Erythroblast (primary cell): ENCODE measurements at regions not wholly inside any gene's neighbourhood (a gene's known extent, or its start where the extent isn't known, plus 50 kb on each side); places are given as distances from the start of the nearest gene placed in this dataset.

ENCODE experiments used
- GATA1 ChIP-seq: IDR thresholded peaks from 2 replicates; pipeline ENCODE4 v1.6.1; 2011; ENCODE audit warnings: low read depth, mild to moderate bottlenecking, control low read depth, low read length, moderate library complexity
- POLR2A ChIP-seq: IDR thresholded peaks from 2 replicates; pipeline ENCODE4 v1.6.1; 2011; ENCODE audit warnings: mild to moderate bottlenecking, low read length

- TF ChIP-seq POLR2A (no peak), GATA1 (no peak)
Observed at GRCh38 chr21:38995731-38996130, 187.5 kb downstream of the PSMG1 start.
